ENCODE measurements at regions not wholly inside any gene's neighbourhood (a gene's known extent, or its start where the extent isn't known, plus 50 kb on each side); places are given as distances from the start of the nearest gene placed in this dataset.

DNA sequence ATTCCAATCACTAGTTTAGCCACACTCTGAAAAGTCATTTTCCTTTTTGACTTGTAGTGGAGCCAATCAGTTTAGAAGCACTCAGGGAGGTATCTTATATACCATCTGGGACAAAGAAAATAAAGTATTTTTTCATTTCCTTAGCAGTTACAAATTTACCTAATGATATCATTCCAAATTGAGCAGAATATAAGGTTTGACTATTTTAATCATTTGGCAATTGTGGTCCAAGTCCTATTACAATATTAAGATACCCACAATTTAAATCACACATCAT lies 170.6 kb downstream of the LTN1 start:
- H3K27ac ChIP-seq (ENCODE audit: insufficient read depth, low read depth, low read length): peak overlapping the region; percentile 61
- CTCF ChIA-PET: interaction anchor here (1.7 kb wide), 1 partner anchor 10 kb away, joined by 6 read pairs; no protein-coding TSS in a partner anchor
- POLR2A ChIA-PET: no interaction called here

DNA sequence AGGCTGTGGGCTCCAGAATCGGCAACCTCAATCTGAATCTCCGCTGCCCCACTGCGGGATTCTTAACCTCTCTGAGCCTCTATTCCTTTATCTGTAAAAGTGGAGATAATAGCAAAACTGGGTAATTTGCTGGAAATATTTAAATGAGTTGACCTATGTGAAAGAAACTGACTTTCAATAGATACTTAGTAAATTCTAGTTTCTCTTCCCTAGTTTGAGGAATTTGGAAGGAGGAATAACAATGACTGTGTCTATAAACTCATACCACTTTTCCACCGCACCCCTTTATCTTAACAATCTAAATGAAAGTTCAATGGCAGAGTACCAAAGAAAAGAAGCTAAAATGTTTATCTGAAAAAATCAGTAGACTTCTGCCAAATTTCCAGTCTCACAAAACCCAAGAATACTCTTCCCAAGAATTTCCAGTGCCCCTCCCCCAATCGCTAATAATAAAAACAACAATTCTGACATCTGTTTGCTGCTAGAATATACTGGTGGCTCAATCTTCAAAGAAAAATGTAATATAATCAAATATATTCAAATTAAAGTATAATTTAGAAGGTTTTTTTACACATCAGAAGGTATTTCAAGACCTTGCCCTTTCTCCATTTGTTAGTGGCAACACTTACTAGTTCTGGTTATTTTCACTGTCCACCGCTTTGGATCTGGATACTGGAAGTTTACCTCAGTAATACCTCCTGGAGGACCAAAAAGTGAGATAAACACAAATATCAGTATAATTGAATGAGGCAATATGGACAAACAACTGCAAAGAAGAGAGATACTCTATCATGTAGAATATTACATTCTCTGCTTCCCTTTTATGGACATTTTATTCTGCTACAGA lies 171.2 kb downstream of the LTN1 start:
- Histone ChIP-seq H3K79me2 (ENCODE audit: control insufficient read depth, insufficient read depth, low read length) (no peaks in the 10 kb centered on the region), H3K27ac (ENCODE audit: insufficient read depth, low read depth, low read length) (peak overlapping the region; percentile 18), H3K9ac (replicated peaks; ENCODE audit: extremely low read depth, insufficient read depth, low read length) (no peak overlapping the region), H3K4me1 (ENCODE audit: control insufficient read depth, extremely low read depth, insufficient read depth, low read length) (peaks cover 19% of the 10 kb centered on the region), H3K9me3 (replicated peaks; ENCODE audit: control insufficient read depth, insufficient read depth, low read length) (no peaks in the 10 kb centered on the region), H2AFZ (ENCODE audit: low read depth, low read length) (peak overlapping the region; percentile 32), H3K4me3 (replicated peaks in 1 of 3; ENCODE audit: insufficient read depth in 1 of 3, low read depth in 1 of 3, low read length in 3 of 3) (no peak overlapping the region), H3K4me2 (ENCODE audit: insufficient read depth, low read length) (no peak overlapping the region), H3K27me3 (ENCODE audit: control insufficient read depth in 2 of 2, insufficient read depth in 2 of 2, low read length in 2 of 2) (no peaks in the 10 kb centered on the region), H3K9me1 (replicated peaks; ENCODE audit: control insufficient read depth, extremely low read depth, insufficient read depth, low read length) (no peaks in the 10 kb centered on the region), H4K20me1 (replicated peaks; ENCODE audit: control insufficient read depth, extremely low read depth, insufficient read depth, low read length) (no peaks in the 10 kb centered on the region), H3K36me3 (ENCODE audit: control insufficient read depth in 2 of 2, extremely low read depth in 1 of 2, insufficient read depth in 2 of 2, low read length in 2 of 2) (no peaks in the 10 kb centered on the region)
- FAIRE-seq: no peak
- DNase-seq (ENCODE audit: low read depth, low spot score): peak; percentile 14
- TF ChIP-seq, protein P1, sequence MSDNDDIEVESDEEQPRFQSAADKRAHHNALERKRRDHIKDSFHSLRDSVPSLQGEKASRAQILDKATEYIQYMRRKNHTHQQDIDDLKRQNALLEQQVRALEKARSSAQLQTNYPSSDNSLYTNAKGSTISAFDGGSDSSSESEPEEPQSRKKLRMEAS (IDR thresholded peaks at IDR 0.05; ENCODE audit: insufficient read depth, insufficient read length): no peak
- TF ChIP-seq EZH2 (IDR thresholded peaks at IDR 0.05; ENCODE audit: borderline replicate concordance, low read depth, low read length, severe bottlenecking): no peak
- TF ChIP-seq, protein P2, sequence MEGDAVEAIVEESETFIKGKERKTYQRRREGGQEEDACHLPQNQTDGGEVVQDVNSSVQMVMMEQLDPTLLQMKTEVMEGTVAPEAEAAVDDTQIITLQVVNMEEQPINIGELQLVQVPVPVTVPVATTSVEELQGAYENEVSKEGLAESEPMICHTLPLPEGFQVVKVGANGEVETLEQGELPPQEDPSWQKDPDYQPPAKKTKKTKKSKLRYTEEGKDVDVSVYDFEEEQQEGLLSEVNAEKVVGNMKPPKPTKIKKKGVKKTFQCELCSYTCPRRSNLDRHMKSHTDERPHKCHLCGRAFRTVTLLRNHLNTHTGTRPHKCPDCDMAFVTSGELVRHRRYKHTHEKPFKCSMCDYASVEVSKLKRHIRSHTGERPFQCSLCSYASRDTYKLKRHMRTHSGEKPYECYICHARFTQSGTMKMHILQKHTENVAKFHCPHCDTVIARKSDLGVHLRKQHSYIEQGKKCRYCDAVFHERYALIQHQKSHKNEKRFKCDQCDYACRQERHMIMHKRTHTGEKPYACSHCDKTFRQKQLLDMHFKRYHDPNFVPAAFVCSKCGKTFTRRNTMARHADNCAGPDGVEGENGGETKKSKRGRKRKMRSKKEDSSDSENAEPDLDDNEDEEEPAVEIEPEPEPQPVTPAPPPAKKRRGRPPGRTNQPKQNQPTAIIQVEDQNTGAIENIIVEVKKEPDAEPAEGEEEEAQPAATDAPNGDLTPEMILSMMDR (IDR thresholded peaks at IDR 0.05; ENCODE audit: extremely low read depth in 1 of 2, insufficient read depth in 1 of 2, low read depth in 1 of 2, low read length in 2 of 2): no peak
- intact Hi-C loops (cut with micrococcal nuclease): no loop called here
- dilution Hi-C loops (cut with MboI; ENCODE audit: extremely low pct_ligation_motif_present, low sequenced_read_pairs): no loop called here
- no TSS peak for BruUV-seq (replicated peaks)
- CTCF ChIA-PET: no interaction called here
- POLR2A ChIA-PET: no interaction called here

More for the DNA sequence above, 170.6 kb downstream of the LTN1 start:
- no peaks in the 10 kb centered on the region for H3K9me3 ChIP-seq (replicated peaks; ENCODE audit: control insufficient read depth, insufficient read depth, low read length)
- no peaks in the 10 kb centered on the region for H4K20me1 ChIP-seq (replicated peaks; ENCODE audit: control insufficient read depth, extremely low read depth, insufficient read depth, low read length)
- DNase-seq (ENCODE audit: low read depth, low spot score) (peak; percentile 30), FAIRE-seq (no peak)
- H3K4me2 ChIP-seq (ENCODE audit: insufficient read depth, low read length): peak overlapping the region; percentile 64
- no peak overlapping the region for H3K4me3 ChIP-seq (replicated peaks in 1 of 3; ENCODE audit: insufficient read depth in 1 of 3, low read depth in 1 of 3, low read length in 3 of 3)
- dilution Hi-C loops (cut with MboI; ENCODE audit: extremely low pct_ligation_motif_present, low sequenced_read_pairs): no loop called here
- H3K36me3 ChIP-seq (ENCODE audit: control insufficient read depth in 2 of 2, extremely low read depth in 1 of 2, insufficient read depth in 2 of 2, low read length in 2 of 2): no peaks in the 10 kb centered on the region
- no peaks in the 10 kb centered on the region for H3K27me3 ChIP-seq (ENCODE audit: control insufficient read depth in 2 of 2, insufficient read depth in 2 of 2, low read length in 2 of 2)
- H3K9ac ChIP-seq (replicated peaks; ENCODE audit: extremely low read depth, insufficient read depth, low read length): peak overlapping the region; percentile 28
- no peaks in the 10 kb centered on the region for H3K9me1 ChIP-seq (replicated peaks; ENCODE audit: control insufficient read depth, extremely low read depth, insufficient read depth, low read length)
- no peak overlapping the region for H2AFZ ChIP-seq (ENCODE audit: low read depth, low read length)
- no peak for TF ChIP-seq GATA2 (IDR thresholded peaks at IDR 0.05; ENCODE audit: insufficient read depth, insufficient read length, low read depth, low read length)
- no peak for TF ChIP-seq FOS (IDR thresholded peaks at IDR 0.05; ENCODE audit: borderline replicate concordance, insufficient read depth, low read length)
- no peak for TF ChIP-seq POLR2AphosphoS5 (IDR thresholded peaks at IDR 0.05; ENCODE audit: insufficient read depth, low read depth, low read length)
- TF ChIP-seq POLR2A (IDR thresholded peaks at IDR 0.05; ENCODE audit: low read depth, low read length): no peak
- TF ChIP-seq, protein P1 (IDR thresholded peaks at IDR 0.05; ENCODE audit: insufficient read depth, insufficient read length): no peak
- no peak for TF ChIP-seq MYC (IDR thresholded peaks at IDR 0.05; ENCODE audit: low read depth, low read length)
- TF ChIP-seq EZH2 (IDR thresholded peaks at IDR 0.05; ENCODE audit: borderline replicate concordance, low read depth, low read length, severe bottlenecking): no peak
- no peak for TF ChIP-seq JUN (IDR thresholded peaks at IDR 0.05; ENCODE audit: borderline replicate concordance, insufficient read depth, insufficient read length, low read depth)
- no TSS peak for BruUV-seq (replicated peaks)
- H3K79me2 ChIP-seq (ENCODE audit: control insufficient read depth, insufficient read depth, low read length): no peaks in the 10 kb centered on the region
- H3K4me1 ChIP-seq (ENCODE audit: control insufficient read depth, extremely low read depth, insufficient read depth, low read length): peaks cover 19% of the 10 kb centered on the region
- intact Hi-C loops (cut with micrococcal nuclease): no loop called here
